GM21717 (cell line): ENCODE measurements at regions not wholly inside any gene's neighbourhood (a gene's known extent, or its start where the extent isn't known, plus 50 kb on each side); places are given as distances from the start of the nearest gene placed in this dataset.
A peak's percentile ranks its signal among the peaks of the same experiment; 100 is the strongest.
"Not testable (repeated sequence)": the region's sequence is repeated elsewhere in the genome, so short reads cannot be mapped to it uniquely, and the experiment has no call there.

ENCODE experiments used
- ATAC-seq: cut with Tn5 transposase; IDR thresholded peaks from one replicate; pipeline ENCODE4 v1.9.1; 2021; ENCODE audit warnings: mild to moderate bottlenecking, moderate library complexity; ENCODE audit not compliant: unreplicated experiment

- ATAC-seq: no peak
Observed at GRCh38 chr6:67003844-67004243, 1296.8 kb upstream of the EYS start.

- no peak for ATAC-seq
Observed at GRCh38 chr6:67000121-67000520, 1293.1 kb upstream of the EYS start.

GRCh38 chr6:66997579-66997978, 1290.6 kb upstream of the EYS start:
- not testable (repeated sequence) for ATAC-seq

GRCh38 chr6:66995669-66996068, 1288.6 kb upstream of the EYS start:
- ATAC-seq: no peak

- not testable (repeated sequence) for ATAC-seq
Observed at GRCh38 chr6:66993708-66994107, 1286.7 kb upstream of the EYS start.

GRCh38 chr6:66993272-66993671, 1286.2 kb upstream of the EYS start:
- ATAC-seq: peak; percentile 53

- no peak for ATAC-seq
Observed at GRCh38 chr6:66992660-66993059, 1285.6 kb upstream of the EYS start.

- no peak for ATAC-seq
Observed at GRCh38 chr6:66986940-66987339, 1279.9 kb upstream of the EYS start.

GRCh38 chr6:66985816-66986215, 1278.8 kb upstream of the EYS start:
- ATAC-seq: no peak

GRCh38 chr6:66970373-66970772, 1263.3 kb upstream of the EYS start:
- ATAC-seq: no peak

- ATAC-seq: no peak
Observed at GRCh38 chr6:66965227-66965626, 1258.2 kb upstream of the EYS start.

- no peak for ATAC-seq
Observed at GRCh38 chr6:66964216-66964615, 1257.2 kb upstream of the EYS start.

- ATAC-seq: no peak
Observed at GRCh38 chr6:66962082-66962481, 1255.1 kb upstream of the EYS start.

GRCh38 chr6:66961191-66961590, 1254.2 kb upstream of the EYS start:
- ATAC-seq: no peak

- ATAC-seq: no peak
Observed at GRCh38 chr6:66949191-66949661, 1242.2 kb upstream of the EYS start.

- no peak for ATAC-seq
Observed at GRCh38 chr6:66948106-66948505, 1241.1 kb upstream of the EYS start.

GRCh38 chr6:66940003-66940402, 1233.0 kb upstream of the EYS start:
- no peak for ATAC-seq

GRCh38 chr6:66937180-66937579, 1230.2 kb upstream of the EYS start:
- ATAC-seq: no peak

- no peak for ATAC-seq
Observed at GRCh38 chr6:66935612-66936011, 1228.6 kb upstream of the EYS start.

- ATAC-seq: no peak
Observed at GRCh38 chr6:66931787-66932186, 1224.8 kb upstream of the EYS start.

- no peak for ATAC-seq
Observed at GRCh38 chr6:66930559-66931290, 1223.7 kb upstream of the EYS start.

GRCh38 chr6:66926060-66926459, 1219.0 kb upstream of the EYS start:
- no peak for ATAC-seq

GRCh38 chr6:66913657-66914056, 1206.6 kb upstream of the EYS start:
- no peak for ATAC-seq
